CD4-positive, alpha-beta T cell (primary cell): ENCODE measurements at regions not wholly inside any gene's neighbourhood (a gene's known extent, or its start where the extent isn't known, plus 50 kb on each side); places are given as distances from the start of the nearest gene placed in this dataset.

Experiments used
- ATAC-seq: fragments of 200-7000 bp; cut with Tn5 transposase; one replicate; pipeline ENCODE4 v1.10.0; 2022; ENCODE audit warnings: mild to moderate bottlenecking; ENCODE audit not compliant: poor library complexity
- CTCF ChIA-PET: fragments of 350-600 bp; sonication (Branson Sonifier 250); formaldehyde crosslinking; loops from one replicate; lab custom pipeline; 2021; ENCODE audit warnings: antibody characterized with exemption, inconsistent platforms; lab: Charles Lee
- POLR2A ChIA-PET: fragments of 350-600 bp; sonication (Branson Sonifier 250); formaldehyde crosslinking; loops from one replicate; lab custom pipeline; 2021; ENCODE audit warnings: antibody characterized with exemption, inconsistent platforms; lab: Charles Lee
- DNase-seq, 14 experiments: peaks; one replicate each; pipeline ENCODE4 v3.0.0-alpha.2; 2013 to 2020; ENCODE audit warnings: mixed read lengths in 2 of 14
- H3K27ac ChIP-seq, 2 donors: one replicate each; pipeline versions ENCODE4 v1.5.1 to v1.7.0; 2013; ENCODE audit warnings: low read length in 2 of 2, low read depth in 1 of 2, mild to moderate bottlenecking in 1 of 2
- H3K27me3 ChIP-seq, 2 experiments: 1 replicate in 1 of 2; 2 replicates in 1 of 2; pipeline versions ENCODE4 v1.6.1 to v1.7.0; 2013; ENCODE audit warnings: low read length in 2 of 2, control low read depth in 1 of 2, mild to moderate bottlenecking in 1 of 2, moderate library complexity in 1 of 2; ENCODE audit not compliant: insufficient read depth in 2 of 2, control insufficient read depth in 1 of 2
- H3K36me3 ChIP-seq: one replicate; pipeline ENCODE4 v1.6.1; 2013; ENCODE audit warnings: low read length, control low read depth; ENCODE audit not compliant: insufficient read depth
- H3K4me1 ChIP-seq: one replicate; pipeline ENCODE4 v1.6.1; 2013; ENCODE audit warnings: low read length, control low read depth; ENCODE audit not compliant: insufficient read depth
- H3K4me3 ChIP-seq: one replicate; pipeline ENCODE4 v1.5.1; 2013; ENCODE audit warnings: mild to moderate bottlenecking, low read length, moderate library complexity
- H3K9me3 ChIP-seq, 2 experiments: 1 replicate in 1 of 2; 2 replicates in 1 of 2; pipeline versions ENCODE4 v1.6.1 to v1.7.0; 2013; ENCODE audit warnings: low read length in 2 of 2, mild to moderate bottlenecking in 2 of 2, control low read depth in 1 of 2, moderate library complexity in 1 of 2; ENCODE audit not compliant: control insufficient read depth in 1 of 2, insufficient read depth in 1 of 2
- H3K27ac Mint-ChIP-seq: one replicate; pipeline ENCODE4 v1.8.0; 2020; ENCODE audit warnings: mixed read lengths
- H3K27me3 Mint-ChIP-seq: one replicate; pipeline ENCODE4 v1.8.0; 2021; ENCODE audit warnings: mixed read lengths
- H3K36me3 Mint-ChIP-seq: one replicate; pipeline ENCODE4 v1.8.0; 2021; ENCODE audit warnings: low read depth, mixed read lengths
- H3K4me1 Mint-ChIP-seq: one replicate; pipeline ENCODE4 v1.8.0; 2021; ENCODE audit warnings: low read depth, mixed read lengths
- H3K4me3 Mint-ChIP-seq: one replicate; pipeline ENCODE4 v1.8.0; 2020; ENCODE audit warnings: mild to moderate bottlenecking, mixed read lengths
- H3K9me3 Mint-ChIP-seq: one replicate; pipeline ENCODE4 v1.8.0; 2020; ENCODE audit warnings: mixed read lengths
- intact Hi-C, 2 experiments: fragments of 100-400 bp; cut with DNase I in 1 of 2; cut with micrococcal nuclease in 1 of 2; formaldehyde crosslinking; loops; one replicate each; pipeline versions ENCODE4 v1.15.1 to v1.9.0; 2023 to 2025; cut with DNase I, micrococcal nuclease
- TF ChIP-seq, protein P1 (sequence below): fragments of 200-600 bp; IDR thresholded peaks from one replicate; pipeline ENCODE4 v1.8.0; 2022; ENCODE audit warnings: antibody characterized with exemption, mild to moderate bottlenecking

DNA sequence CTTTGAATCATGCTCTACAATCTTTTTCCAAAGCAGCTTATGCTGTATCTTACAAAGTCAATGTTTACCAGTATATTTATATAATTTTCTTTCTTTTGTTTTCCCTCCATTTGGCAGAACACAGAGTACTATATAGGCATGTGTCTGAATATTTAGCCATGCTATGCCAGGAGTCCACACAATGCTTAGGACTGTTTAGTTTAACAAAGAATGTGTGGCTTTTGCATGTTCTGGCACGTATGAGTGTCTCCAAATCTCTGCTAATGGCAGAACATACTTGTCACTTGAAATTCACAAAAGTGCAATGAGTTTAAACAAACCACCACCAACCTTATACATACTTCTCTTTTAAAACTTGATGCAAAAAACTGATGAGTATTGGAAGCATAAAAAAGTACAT lies 268.0 kb downstream of the NR4A2 start:
- Mint-ChIP-seq H3K4me3 (no peak overlapping the region), H3K27me3 (no peaks in the 10 kb centered on the region), H3K9me3 (no peaks in the 10 kb centered on the region), H3K4me1 (no peaks in the 10 kb centered on the region), H3K27ac (no peak overlapping the region), H3K36me3 (no peaks in the 10 kb centered on the region)
- TF ChIP-seq, protein P1, sequence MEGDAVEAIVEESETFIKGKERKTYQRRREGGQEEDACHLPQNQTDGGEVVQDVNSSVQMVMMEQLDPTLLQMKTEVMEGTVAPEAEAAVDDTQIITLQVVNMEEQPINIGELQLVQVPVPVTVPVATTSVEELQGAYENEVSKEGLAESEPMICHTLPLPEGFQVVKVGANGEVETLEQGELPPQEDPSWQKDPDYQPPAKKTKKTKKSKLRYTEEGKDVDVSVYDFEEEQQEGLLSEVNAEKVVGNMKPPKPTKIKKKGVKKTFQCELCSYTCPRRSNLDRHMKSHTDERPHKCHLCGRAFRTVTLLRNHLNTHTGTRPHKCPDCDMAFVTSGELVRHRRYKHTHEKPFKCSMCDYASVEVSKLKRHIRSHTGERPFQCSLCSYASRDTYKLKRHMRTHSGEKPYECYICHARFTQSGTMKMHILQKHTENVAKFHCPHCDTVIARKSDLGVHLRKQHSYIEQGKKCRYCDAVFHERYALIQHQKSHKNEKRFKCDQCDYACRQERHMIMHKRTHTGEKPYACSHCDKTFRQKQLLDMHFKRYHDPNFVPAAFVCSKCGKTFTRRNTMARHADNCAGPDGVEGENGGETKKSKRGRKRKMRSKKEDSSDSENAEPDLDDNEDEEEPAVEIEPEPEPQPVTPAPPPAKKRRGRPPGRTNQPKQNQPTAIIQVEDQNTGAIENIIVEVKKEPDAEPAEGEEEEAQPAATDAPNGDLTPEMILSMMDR: no peak
- Histone ChIP-seq H3K4me1 (no peaks in the 10 kb centered on the region), H3K4me3 (no peak overlapping the region), H3K9me3 (no peaks in the 10 kb centered on the region), H3K27me3 (peaks cover 0 to 5% of the 10 kb centered on the region in 2 experiments), H3K27ac (no peak overlapping the region), H3K36me3 (no peaks in the 10 kb centered on the region)
- CTCF ChIA-PET: no interaction called here
- POLR2A ChIA-PET: interaction anchor here (0.6 kb wide), 1 partner anchor 1764 kb away, joined by 3 read pairs; no protein-coding TSS in a partner anchor
- ATAC-seq: no peak
- intact Hi-C loops: no loop called here
- no peak for DNase-seq

DNA sequence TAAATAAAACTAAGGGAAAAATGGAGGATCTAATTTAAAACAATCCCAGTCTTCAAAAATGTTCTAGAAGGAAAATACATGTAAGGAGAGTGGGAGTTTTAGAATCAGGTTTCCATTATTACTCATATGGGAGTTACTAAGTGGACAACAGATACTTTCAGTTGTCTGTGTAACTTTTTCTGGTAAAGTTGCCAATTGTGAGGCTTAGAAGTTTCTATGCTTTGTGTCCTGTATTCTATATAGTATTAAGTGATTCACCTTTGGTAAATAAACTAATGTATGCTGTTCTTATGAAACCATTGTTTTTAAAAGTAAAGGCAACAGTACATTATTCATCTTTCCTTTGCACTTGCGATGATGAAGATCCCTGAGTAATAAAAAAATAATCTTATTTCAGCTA lies 274.9 kb downstream of the NR4A2 start:
- Histone ChIP-seq H3K4me3 (no peak overlapping the region), H3K27me3 (no peaks in the 10 kb centered on the region), H3K27ac (no peak overlapping the region), H3K9me3 (no peaks in the 10 kb centered on the region), H3K4me1 (no peaks in the 10 kb centered on the region), H3K36me3 (no peaks in the 10 kb centered on the region)
- no peaks in the 10 kb centered on the region for H3K4me1 Mint-ChIP-seq
- ChIA-PET POLR2A (no interaction called here), CTCF (no interaction called here)
- ATAC-seq (no peak), DNase-seq (no peak)
- intact Hi-C loops: no loop called here
- no peaks in the 10 kb centered on the region for H3K9me3 Mint-ChIP-seq
- TF ChIP-seq, protein P1: no peak
- no peaks in the 10 kb centered on the region for H3K27me3 Mint-ChIP-seq
- H3K36me3 Mint-ChIP-seq: no peaks in the 10 kb centered on the region
- no peak overlapping the region for H3K4me3 Mint-ChIP-seq
- no peak overlapping the region for H3K27ac Mint-ChIP-seq

DNA sequence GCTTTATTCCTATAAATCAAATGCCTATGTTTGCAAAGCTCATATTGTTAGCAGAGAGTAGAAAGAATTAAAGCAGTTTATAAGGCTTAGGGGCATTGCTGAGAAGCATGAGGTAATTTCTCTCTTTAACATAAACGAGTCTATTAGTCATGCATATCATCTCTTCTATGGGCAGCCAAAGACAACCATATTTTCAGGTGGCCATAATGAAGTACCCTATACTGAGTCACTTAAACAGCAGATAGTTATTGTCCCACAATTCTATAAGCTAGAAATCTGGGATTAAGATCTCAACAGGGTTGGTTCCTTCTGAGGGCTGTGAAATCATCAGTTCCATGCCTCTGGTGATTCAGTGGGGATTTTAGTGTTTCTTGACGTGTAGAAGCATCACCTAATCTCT lies 277.5 kb downstream of the NR4A2 start:
- POLR2A ChIA-PET: no interaction called here
- Mint-ChIP-seq H3K4me1 (no peaks in the 10 kb centered on the region), H3K9me3 (no peaks in the 10 kb centered on the region), H3K36me3 (no peaks in the 10 kb centered on the region), H3K27ac (no peak overlapping the region), H3K27me3 (no peaks in the 10 kb centered on the region), H3K4me3 (no peak overlapping the region)
- no peak for DNase-seq
- intact Hi-C loops: no loop called here
- Histone ChIP-seq H3K9me3 (no peaks in the 10 kb centered on the region), H3K27me3 (no peaks in the 10 kb centered on the region), H3K36me3 (no peaks in the 10 kb centered on the region), H3K27ac (no peak overlapping the region), H3K4me3 (no peak overlapping the region), H3K4me1 (no peaks in the 10 kb centered on the region)
- ATAC-seq: no peak
- CTCF ChIA-PET: no interaction called here
- TF ChIP-seq, protein P1: no peak
